ENCODE measurements at regions not wholly inside any gene's neighbourhood (a gene's known extent, or its start where the extent isn't known, plus 50 kb on each side); places are given as distances from the start of the nearest gene placed in this dataset.

DNA sequence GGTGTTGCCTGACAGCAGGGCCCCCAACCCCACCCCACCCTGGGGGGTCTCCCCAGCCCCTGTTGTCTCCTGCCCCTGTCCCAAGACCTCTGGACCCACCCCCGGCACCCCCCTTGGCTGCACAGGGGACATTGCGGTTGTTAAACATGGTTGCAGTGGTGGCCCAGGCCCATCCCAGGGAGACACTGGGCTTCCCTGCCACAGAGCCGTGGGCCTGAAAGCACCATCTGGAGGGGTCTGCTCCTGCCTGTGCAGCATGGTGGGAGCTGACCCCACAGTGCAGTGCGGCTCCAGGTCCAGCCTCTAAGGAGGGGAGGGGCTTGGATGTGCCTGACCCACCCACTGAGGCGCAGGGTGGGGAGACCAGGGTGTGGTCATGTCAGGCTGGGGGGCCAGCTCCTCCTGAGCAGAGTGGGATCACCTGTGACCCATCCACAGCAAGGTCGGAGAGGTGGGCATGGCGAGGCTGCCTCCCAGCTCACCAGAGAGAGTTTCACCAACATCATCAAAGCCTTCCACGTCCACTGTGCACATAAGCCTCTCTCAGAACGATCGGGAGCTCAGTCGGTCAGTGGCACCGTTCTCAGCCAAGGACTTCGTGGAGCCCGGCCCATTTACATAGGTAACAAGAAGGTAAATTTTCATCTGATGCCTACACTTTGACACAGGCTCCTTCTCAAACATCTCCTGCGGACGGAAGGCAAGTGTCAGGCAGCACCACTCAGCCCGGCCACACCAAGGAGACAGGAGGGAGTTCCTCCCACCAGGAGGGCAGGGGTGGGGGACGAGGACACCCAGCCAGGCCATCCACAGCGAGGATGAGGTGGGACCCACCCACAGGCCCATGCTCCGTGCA is 201.1 kb downstream of the BRD1 start:
- peaks cover 2% of the 10 kb centered on the region for H3K4me1 Mint-ChIP-seq
- H3K36me3 ChIP-seq (replicated peaks in 1 of 2; ENCODE audit: control extremely low read depth in 1 of 2, control insufficient read depth in 1 of 2, extremely low read depth in 1 of 2, insufficient read depth in 2 of 2, low read length in 1 of 2) = peaks cover 0 to 4% of the 10 kb centered on the region in 2 experiments
- H3K27me3 Mint-ChIP-seq = no peaks in the 10 kb centered on the region
- no peak overlapping the region for H3K4me2 ChIP-seq (replicated peaks; ENCODE audit: low read depth, low read length, poor library complexity, severe bottlenecking)
- H3K4me1 ChIP-seq (ENCODE audit: control insufficient read depth in 2 of 2, insufficient read depth in 2 of 2, low read length in 2 of 2) = no peaks in the 10 kb centered on the region
- no peak overlapping the region for H3K27ac Mint-ChIP-seq
- H4K20me1 ChIP-seq (ENCODE audit: control insufficient read depth, insufficient read depth, low read length, poor library complexity, severe bottlenecking) = peaks cover 92% of the 10 kb centered on the region
- no peak overlapping the region for H2AFZ ChIP-seq (ENCODE audit: insufficient read depth, low read depth, low read length, poor library complexity, severe bottlenecking)
- H3K27me3 ChIP-seq (replicated peaks in 1 of 4; ENCODE audit: control extremely low read depth in 1 of 4, control insufficient read depth in 3 of 4, insufficient read depth in 4 of 4, low read length in 3 of 4) = no peaks in the 10 kb centered on the region
- DNase-seq (no peak), ATAC-seq (ENCODE audit: low read depth) (no peak)
- no peaks in the 10 kb centered on the region for H3K9me3 ChIP-seq (ENCODE audit: control extremely low read depth in 1 of 3, control insufficient read depth in 2 of 3, insufficient read depth in 1 of 3, low read length in 2 of 3)
- H3K4me3 ChIP-seq (ENCODE audit: control extremely low read depth in 1 of 5, extremely low read depth in 1 of 5, insufficient read depth in 1 of 5, low read depth in 2 of 5, low read length in 4 of 5) = no peak overlapping the region
- WGBS (ENCODE audit: insufficient coverage) = 96% methylated on average over 18 of the region's 20 CpGs
- intact Hi-C loops (cut with micrococcal nuclease) = no loop called here
- TF ChIP-seq CTCF (IDR thresholded peaks at IDR 0.05) = no peak
- no peak for TF ChIP-seq EZH2 (IDR thresholded peaks at IDR 0.05; ENCODE audit: borderline replicate concordance, insufficient read depth, low read depth, low read length, poor library complexity, severe bottlenecking)
- H3K27ac ChIP-seq (ENCODE audit: low read length in 2 of 2) = no peak overlapping the region
- ChIA-PET CTCF (interaction anchor here (1.1 kb wide), 1 partner anchor 13 kb away, joined by 3 read pairs; no protein-coding TSS in a partner anchor), POLR2A (no interaction called here)
- H3K9ac ChIP-seq (ENCODE audit: low read length) = no peak overlapping the region
- H3K4me3 Mint-ChIP-seq = no peak overlapping the region
- no peaks in the 10 kb centered on the region for H3K9me3 Mint-ChIP-seq (ENCODE audit: insufficient read depth)
- peaks cover 74% of the 10 kb centered on the region for H3K79me2 ChIP-seq (ENCODE audit: control insufficient read depth, insufficient read depth, low read length)

GRCh38 chr22:49624421-49625177 is 203.1 kb downstream of the BRD1 start:
- Histone ChIP-seq H3K36me3 (replicated peaks in 1 of 2; ENCODE audit: control extremely low read depth in 1 of 2, control insufficient read depth in 1 of 2, extremely low read depth in 1 of 2, insufficient read depth in 2 of 2, low read length in 1 of 2) (peaks cover 0 to 10% of the 10 kb centered on the region in 2 experiments), H3K4me1 (ENCODE audit: control insufficient read depth in 2 of 2, insufficient read depth in 2 of 2, low read length in 2 of 2) (no peaks in the 10 kb centered on the region), H3K4me2 (replicated peaks; ENCODE audit: low read depth, low read length, poor library complexity, severe bottlenecking) (no peak overlapping the region), H3K27me3 (replicated peaks in 1 of 4; ENCODE audit: control extremely low read depth in 1 of 4, control insufficient read depth in 3 of 4, insufficient read depth in 4 of 4, low read length in 3 of 4) (no peaks in the 10 kb centered on the region), H3K27ac (ENCODE audit: low read length in 2 of 2) (no peak overlapping the region), H3K9me3 (ENCODE audit: control extremely low read depth in 1 of 3, control insufficient read depth in 2 of 3, insufficient read depth in 1 of 3, low read length in 2 of 3) (no peaks in the 10 kb centered on the region), H3K9ac (ENCODE audit: low read length) (no peak overlapping the region), H4K20me1 (ENCODE audit: control insufficient read depth, insufficient read depth, low read length, poor library complexity, severe bottlenecking) (peaks cover 90% of the 10 kb centered on the region), H3K79me2 (ENCODE audit: control insufficient read depth, insufficient read depth, low read length) (peaks cover 64% of the 10 kb centered on the region), H3K4me3 (ENCODE audit: control extremely low read depth in 1 of 5, extremely low read depth in 1 of 5, insufficient read depth in 1 of 5, low read depth in 2 of 5, low read length in 4 of 5) (no peak overlapping the region), H2AFZ (ENCODE audit: insufficient read depth, low read depth, low read length, poor library complexity, severe bottlenecking) (no peak overlapping the region)
- ATAC-seq (ENCODE audit: low read depth) (no peak), DNase-seq (no peak)
- ChIA-PET POLR2A (no interaction called here), CTCF (no interaction called here)
- Mint-ChIP-seq H3K4me3 (no peak overlapping the region), H3K4me1 (no peaks in the 10 kb centered on the region), H3K9me3 (ENCODE audit: insufficient read depth) (no peaks in the 10 kb centered on the region), H3K27me3 (no peaks in the 10 kb centered on the region), H3K27ac (no peak overlapping the region)
- 92% methylated on average over 19 of the region's 19 CpGs for WGBS (ENCODE audit: insufficient coverage)
- intact Hi-C loops (cut with micrococcal nuclease) = no loop called here
- TF ChIP-seq EZH2 (IDR thresholded peaks at IDR 0.05; ENCODE audit: borderline replicate concordance, insufficient read depth, low read depth, low read length, poor library complexity, severe bottlenecking) (no peak), CTCF (IDR thresholded peaks at IDR 0.05) (no peak)
